Stimulated activated memory B cell treated with anti-CD40 and anti-IgM and Interleukin-4, amounts not matched to agents 10 μg/mL and 1 μg/mL and 100 μg/mL, for 72 hours (primary cell): ENCODE measurements at regions not wholly inside any gene's neighbourhood (a gene's known extent, or its start where the extent isn't known, plus 50 kb on each side); places are given as distances from the start of the nearest gene placed in this dataset.
A peak's percentile ranks its signal among the peaks of the same experiment; 100 is the strongest.

Experiments
- ATAC-seq: fragments of 150-1000 bp; cut with Tn5 transposase; 2 replicates; pipeline ENCODE4 v1.10.0; 2021
- H3K27ac Mint-ChIP-seq: one replicate; pipeline ENCODE4 v1.8.0; 2022; ENCODE audit warnings: mild to moderate bottlenecking, mixed read lengths
- H3K27me3 Mint-ChIP-seq: one replicate; pipeline ENCODE4 v1.8.0; 2022; ENCODE audit warnings: mixed read lengths
- H3K36me3 Mint-ChIP-seq: one replicate; pipeline ENCODE4 v1.8.0; 2022; ENCODE audit warnings: mixed read lengths
- H3K4me1 Mint-ChIP-seq: one replicate; pipeline ENCODE4 v1.8.0; 2022; ENCODE audit warnings: mixed read lengths
- H3K4me3 Mint-ChIP-seq: one replicate; pipeline ENCODE4 v1.8.0; 2022; ENCODE audit warnings: mild to moderate bottlenecking, moderate library complexity, mixed read lengths
- H3K9me3 Mint-ChIP-seq: one replicate; pipeline ENCODE4 v1.8.0; 2022; ENCODE audit warnings: mixed read lengths

DNA sequence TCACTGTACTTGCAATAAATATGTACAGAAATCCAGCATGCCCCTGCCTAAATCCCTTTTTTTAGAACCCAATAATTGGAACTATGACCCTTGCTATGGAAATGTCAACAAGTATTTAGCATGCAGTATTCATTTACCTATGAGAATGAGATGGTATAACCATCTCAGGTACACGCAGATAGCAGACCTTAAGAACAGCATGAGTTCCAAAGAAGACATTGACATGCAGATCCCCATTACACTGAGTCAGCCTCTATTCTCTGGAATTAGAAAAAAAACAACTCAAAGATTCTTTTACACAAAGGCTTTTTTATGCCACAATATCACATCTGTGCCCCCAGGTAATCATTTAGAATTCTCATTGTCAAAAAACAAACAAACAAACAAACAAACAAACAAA lies 325.6 kb upstream of the TLE4 start:
- Mint-ChIP-seq H3K4me1 (no peaks in the 10 kb centered on the region), H3K9me3 (peaks cover 3% of the 10 kb centered on the region), H3K36me3 (no peaks in the 10 kb centered on the region), H3K27ac (no peak overlapping the region), H3K4me3 (no peak overlapping the region), H3K27me3 (peaks cover 10% of the 10 kb centered on the region)
- ATAC-seq: no peak

DNA sequence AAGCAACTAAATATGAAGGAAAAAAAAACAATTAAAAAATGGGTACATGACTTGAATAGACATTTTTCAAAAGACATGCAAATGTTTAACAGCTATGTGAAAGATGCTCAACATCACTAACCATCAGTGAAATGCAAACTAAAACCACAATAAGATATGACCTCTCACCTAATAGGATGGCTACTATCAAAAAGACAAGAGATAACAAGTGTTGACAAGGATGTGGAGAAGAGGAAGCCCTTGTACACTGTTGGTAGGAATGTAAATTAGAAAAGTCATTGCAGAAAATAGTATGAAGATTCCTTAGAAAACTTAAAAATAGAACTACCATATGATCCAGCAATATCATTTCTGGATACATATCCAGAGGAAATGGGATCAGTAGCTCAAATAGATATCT lies 324.7 kb upstream of the TLE4 start:
- H3K27ac Mint-ChIP-seq: no peak overlapping the region
- peaks cover 10% of the 10 kb centered on the region for H3K27me3 Mint-ChIP-seq
- no peak overlapping the region for H3K4me3 Mint-ChIP-seq
- no peak for ATAC-seq
- no peaks in the 10 kb centered on the region for H3K36me3 Mint-ChIP-seq
- peaks cover 3% of the 10 kb centered on the region for H3K9me3 Mint-ChIP-seq
- H3K4me1 Mint-ChIP-seq: no peaks in the 10 kb centered on the region

DNA sequence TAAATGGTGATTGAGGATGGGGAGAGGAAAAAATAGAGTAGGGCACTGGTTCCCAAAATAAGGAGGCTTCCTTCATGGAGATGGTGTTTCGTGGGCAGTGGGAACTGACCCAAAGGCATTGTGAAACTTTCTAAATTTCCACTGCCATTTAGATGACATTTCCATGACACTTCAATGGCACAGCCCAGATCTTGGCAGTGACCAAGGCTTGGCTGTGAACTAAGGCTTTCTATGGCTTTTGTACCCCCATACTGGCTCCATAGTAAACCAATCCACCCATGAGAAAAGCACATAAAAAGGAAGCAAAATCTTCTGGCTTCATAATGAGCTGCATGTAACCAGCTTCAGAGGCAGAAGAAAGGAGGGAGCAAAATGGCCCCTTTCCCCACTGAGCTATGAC lies 321.0 kb upstream of the TLE4 start:
- no peak overlapping the region for H3K4me3 Mint-ChIP-seq
- no peaks in the 10 kb centered on the region for H3K36me3 Mint-ChIP-seq
- no peak for ATAC-seq
- no peaks in the 10 kb centered on the region for H3K27me3 Mint-ChIP-seq
- H3K9me3 Mint-ChIP-seq: peaks cover 5% of the 10 kb centered on the region
- no peaks in the 10 kb centered on the region for H3K4me1 Mint-ChIP-seq
- no peak overlapping the region for H3K27ac Mint-ChIP-seq

DNA sequence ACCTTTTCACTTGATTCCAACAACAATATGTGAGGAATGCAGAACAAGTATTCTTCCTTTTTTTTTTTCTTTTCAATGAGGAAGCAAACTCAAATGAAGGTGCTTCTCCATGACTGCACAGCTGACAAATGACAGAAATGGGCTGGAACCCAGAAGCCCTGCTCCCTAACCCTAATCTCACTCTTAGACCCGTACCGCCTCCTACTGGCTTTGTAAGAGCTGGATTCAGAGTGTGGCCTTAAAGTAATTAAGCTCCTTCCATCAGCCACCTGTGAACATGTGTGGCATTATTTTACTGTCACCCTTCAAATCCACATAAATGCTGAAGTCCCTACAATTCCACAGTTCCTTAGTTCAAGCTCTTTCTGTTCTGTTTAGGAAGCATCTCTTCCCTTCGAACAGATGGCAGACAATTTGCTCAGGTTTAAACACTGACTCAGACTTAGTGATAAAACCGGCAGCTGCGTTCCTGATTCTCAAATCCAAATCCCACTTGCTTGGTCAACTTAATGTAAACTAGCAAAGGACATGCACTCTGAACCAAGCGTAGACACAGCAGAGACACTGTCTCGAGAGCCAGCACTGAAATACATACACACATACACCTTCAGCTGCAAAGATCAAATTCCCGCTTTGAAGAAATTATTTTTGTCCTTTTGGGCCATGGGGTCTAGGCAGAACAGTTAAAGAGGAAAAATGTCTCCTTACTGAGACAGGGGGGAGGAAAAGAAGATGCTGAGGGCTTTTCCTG lies 316.7 kb upstream of the TLE4 start:
- H3K27me3 Mint-ChIP-seq: no peaks in the 10 kb centered on the region
- H3K36me3 Mint-ChIP-seq: no peaks in the 10 kb centered on the region
- no peak for ATAC-seq
- peaks cover 2% of the 10 kb centered on the region for H3K9me3 Mint-ChIP-seq
- H3K4me3 Mint-ChIP-seq: no peak overlapping the region
- no peak overlapping the region for H3K27ac Mint-ChIP-seq
- H3K4me1 Mint-ChIP-seq: no peaks in the 10 kb centered on the region

DNA sequence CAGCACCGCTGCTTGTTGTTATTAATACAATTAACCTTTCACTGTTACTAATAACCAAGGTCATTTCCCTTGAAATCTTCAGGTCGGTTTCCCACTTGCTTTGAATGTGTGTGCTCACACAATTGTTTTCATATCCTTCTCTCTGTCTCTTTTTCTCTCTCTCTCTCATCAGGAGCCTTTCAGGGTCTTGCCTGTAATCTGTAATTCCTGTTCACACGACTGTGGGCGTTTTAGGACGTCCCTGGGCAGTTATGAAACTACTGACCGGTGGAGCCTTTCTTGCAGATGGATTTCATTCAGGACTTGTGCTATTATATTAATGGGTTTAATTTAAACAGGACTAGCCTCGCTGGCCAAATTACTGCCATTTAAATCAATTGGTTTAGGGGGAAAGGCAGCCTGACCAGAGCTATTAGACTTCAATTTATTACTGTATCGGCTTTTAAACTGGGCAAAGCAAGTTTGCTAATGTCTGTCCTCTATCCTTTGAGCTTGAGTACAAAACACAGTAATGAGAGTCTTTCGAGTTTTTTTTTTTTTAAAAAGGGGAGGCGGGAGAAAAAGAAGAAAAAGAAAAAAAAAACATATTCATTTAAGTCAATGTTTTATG lies 316.0 kb upstream of the TLE4 start:
- Mint-ChIP-seq H3K36me3 (no peaks in the 10 kb centered on the region), H3K27me3 (no peaks in the 10 kb centered on the region), H3K4me1 (no peaks in the 10 kb centered on the region), H3K9me3 (peaks cover 2% of the 10 kb centered on the region), H3K4me3 (no peak overlapping the region), H3K27ac (no peak overlapping the region)
- no peak for ATAC-seq

DNA sequence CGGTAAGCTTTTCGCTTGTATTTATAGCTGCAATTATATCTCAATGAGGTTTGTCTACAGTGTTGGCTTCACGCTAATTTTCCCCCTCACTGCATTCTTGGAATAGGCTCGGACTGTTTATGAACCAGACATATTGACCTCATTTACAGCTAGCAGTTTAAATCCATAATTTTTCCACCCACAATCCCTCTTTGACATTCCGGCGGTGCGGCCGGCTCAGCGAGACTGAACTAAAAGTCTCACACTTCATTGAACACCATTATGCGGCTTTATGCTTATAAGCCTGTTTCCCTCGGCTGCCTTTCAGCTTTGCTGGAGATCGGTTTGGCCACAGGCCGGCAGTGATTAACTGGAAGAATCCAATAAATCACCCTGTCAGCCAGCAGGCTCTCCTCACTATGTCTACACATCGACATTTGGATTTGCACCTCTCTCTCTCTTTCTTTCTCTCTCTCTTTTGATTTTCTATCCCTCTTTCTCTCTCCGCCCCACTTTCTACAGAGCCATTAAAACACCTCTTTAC lies 315.0 kb upstream of the TLE4 start:
- peaks cover 2% of the 10 kb centered on the region for H3K9me3 Mint-ChIP-seq
- no peaks in the 10 kb centered on the region for H3K27me3 Mint-ChIP-seq
- no peaks in the 10 kb centered on the region for H3K36me3 Mint-ChIP-seq
- H3K4me3 Mint-ChIP-seq: no peak overlapping the region
- no peaks in the 10 kb centered on the region for H3K4me1 Mint-ChIP-seq
- no peak overlapping the region for H3K27ac Mint-ChIP-seq
- ATAC-seq: no peak

DNA sequence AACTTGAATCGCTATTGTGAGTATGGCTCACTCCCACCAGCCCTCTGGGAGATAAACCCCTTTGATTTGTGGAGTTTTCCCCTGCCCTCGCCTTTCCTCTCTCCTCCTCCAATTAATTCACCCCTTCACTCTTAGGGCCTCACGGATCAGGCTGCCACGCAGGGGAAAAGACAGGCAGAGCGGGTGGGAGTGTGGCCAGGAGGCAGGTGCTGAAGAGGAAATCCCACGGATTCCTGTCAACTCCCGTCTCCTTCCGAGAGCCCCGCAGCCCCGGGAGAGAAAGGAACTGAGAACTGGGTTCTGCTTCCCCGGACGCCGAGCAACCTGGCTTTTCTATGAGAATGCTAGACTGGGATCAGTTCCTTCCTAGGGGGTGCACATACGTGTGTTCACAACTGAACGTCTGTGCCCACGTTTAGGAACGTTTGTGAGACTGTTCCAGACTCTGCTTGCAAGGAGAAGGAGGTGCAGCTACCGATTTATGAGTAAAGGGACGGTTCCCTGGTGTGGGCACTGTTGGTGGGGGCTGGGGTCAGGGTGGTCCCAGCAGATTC lies 314.5 kb upstream of the TLE4 start:
- no peaks in the 10 kb centered on the region for H3K4me1 Mint-ChIP-seq
- H3K27ac Mint-ChIP-seq: no peak overlapping the region
- no peaks in the 10 kb centered on the region for H3K36me3 Mint-ChIP-seq
- H3K27me3 Mint-ChIP-seq: no peaks in the 10 kb centered on the region
- no peak for ATAC-seq
- peaks cover 2% of the 10 kb centered on the region for H3K9me3 Mint-ChIP-seq
- H3K4me3 Mint-ChIP-seq: no peak overlapping the region

DNA sequence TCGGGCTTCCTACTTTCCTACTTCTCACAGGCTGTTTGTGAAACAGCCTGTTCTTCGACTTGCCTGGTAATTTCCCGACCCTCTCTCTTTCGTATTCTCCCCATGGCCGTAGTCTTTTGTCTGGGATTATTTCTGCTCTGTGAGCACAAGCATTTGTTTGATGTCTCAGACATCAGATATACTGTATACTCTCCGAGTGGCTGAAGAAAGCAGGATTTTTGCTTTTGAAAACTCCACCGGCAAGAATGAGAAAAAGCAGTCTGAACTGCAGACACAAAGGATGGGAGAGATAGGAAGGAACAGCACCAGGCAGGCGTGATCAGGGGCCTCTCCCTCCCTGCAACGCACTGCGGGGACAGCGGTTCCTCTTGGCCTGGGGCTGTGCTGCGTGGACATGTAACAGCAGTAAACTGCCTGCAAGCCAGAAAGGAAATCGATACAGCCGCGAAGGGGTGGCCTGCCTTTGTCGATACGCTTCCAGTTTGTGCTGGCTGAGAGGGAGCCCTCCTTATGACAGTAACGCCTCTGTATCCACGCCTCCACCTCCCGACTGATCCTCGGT lies 313.9 kb upstream of the TLE4 start:
- no peak overlapping the region for H3K4me3 Mint-ChIP-seq
- no peaks in the 10 kb centered on the region for H3K4me1 Mint-ChIP-seq
- H3K36me3 Mint-ChIP-seq: no peaks in the 10 kb centered on the region
- H3K27me3 Mint-ChIP-seq: no peaks in the 10 kb centered on the region
- H3K9me3 Mint-ChIP-seq: peaks cover 3% of the 10 kb centered on the region
- H3K27ac Mint-ChIP-seq: no peak overlapping the region
- ATAC-seq: no peak

DNA sequence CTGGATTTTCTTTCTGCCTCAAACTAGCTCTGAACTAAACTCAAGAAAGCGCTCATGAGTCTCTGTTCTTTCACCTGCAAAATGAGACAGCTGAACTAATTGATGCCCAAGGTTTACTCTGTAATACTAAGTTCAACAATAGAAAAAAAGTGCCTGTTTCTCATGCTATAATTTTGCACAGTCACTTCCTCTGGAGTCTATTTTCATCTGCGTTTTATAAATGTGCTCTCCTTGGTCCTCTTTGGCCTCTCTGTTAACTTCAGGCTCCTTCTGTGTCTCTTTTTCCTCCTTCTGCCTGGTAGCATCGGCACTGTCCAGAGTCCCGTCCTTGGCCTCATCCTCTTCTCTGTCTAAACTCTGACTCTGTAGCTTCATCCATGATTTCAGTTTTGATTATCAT lies 311.9 kb upstream of the TLE4 start:
- Mint-ChIP-seq H3K4me3 (no peak overlapping the region), H3K36me3 (no peaks in the 10 kb centered on the region), H3K27ac (no peak overlapping the region), H3K27me3 (no peaks in the 10 kb centered on the region), H3K9me3 (peaks cover 6% of the 10 kb centered on the region), H3K4me1 (no peaks in the 10 kb centered on the region)
- no peak for ATAC-seq

DNA sequence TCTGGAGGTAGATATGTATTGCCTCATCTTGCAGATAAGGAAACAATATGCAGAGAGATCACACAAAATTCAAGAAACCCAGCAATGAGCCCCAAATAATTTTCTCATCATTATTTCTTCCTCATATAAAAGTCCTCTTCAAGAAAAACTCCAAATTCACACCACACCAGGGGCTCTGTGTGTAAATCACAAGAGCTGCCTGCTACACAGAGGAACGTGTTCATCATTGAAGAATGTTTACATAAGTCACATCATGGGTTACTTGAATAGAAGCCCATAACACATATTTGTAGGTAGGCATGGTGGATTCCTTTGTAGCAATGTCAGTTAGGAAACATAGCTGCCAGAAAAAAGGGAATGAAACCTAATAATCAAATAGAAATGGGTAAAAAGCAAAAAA lies 308.1 kb upstream of the TLE4 start:
- H3K27ac Mint-ChIP-seq: no peak overlapping the region
- H3K4me1 Mint-ChIP-seq: no peaks in the 10 kb centered on the region
- no peak for ATAC-seq
- H3K27me3 Mint-ChIP-seq: no peaks in the 10 kb centered on the region
- H3K4me3 Mint-ChIP-seq: no peak overlapping the region
- no peaks in the 10 kb centered on the region for H3K36me3 Mint-ChIP-seq
- H3K9me3 Mint-ChIP-seq: peaks cover 6% of the 10 kb centered on the region

DNA sequence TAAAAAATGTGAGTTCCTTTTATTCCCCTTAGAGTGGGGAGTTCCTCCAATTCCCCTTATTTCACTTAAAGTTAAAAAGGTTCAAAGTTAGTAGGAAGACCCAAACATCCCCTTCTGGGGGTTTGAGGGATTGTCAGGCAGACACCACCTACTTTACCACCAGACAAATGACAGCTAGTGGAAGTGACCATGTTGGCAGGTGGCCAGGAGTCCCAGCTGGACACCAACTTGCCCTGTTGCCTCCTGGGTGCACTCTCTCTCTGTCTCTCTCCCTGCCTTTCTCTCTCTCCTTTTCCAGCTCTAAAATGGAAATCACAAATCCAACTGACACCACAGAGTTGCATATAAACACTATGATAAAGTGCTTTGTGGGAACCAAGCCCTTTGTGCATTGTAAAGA lies 307.7 kb upstream of the TLE4 start:
- no peaks in the 10 kb centered on the region for H3K36me3 Mint-ChIP-seq
- no peaks in the 10 kb centered on the region for H3K27me3 Mint-ChIP-seq
- H3K4me1 Mint-ChIP-seq: no peaks in the 10 kb centered on the region
- H3K27ac Mint-ChIP-seq: no peak overlapping the region
- no peak for ATAC-seq
- peaks cover 6% of the 10 kb centered on the region for H3K9me3 Mint-ChIP-seq
- H3K4me3 Mint-ChIP-seq: no peak overlapping the region

DNA sequence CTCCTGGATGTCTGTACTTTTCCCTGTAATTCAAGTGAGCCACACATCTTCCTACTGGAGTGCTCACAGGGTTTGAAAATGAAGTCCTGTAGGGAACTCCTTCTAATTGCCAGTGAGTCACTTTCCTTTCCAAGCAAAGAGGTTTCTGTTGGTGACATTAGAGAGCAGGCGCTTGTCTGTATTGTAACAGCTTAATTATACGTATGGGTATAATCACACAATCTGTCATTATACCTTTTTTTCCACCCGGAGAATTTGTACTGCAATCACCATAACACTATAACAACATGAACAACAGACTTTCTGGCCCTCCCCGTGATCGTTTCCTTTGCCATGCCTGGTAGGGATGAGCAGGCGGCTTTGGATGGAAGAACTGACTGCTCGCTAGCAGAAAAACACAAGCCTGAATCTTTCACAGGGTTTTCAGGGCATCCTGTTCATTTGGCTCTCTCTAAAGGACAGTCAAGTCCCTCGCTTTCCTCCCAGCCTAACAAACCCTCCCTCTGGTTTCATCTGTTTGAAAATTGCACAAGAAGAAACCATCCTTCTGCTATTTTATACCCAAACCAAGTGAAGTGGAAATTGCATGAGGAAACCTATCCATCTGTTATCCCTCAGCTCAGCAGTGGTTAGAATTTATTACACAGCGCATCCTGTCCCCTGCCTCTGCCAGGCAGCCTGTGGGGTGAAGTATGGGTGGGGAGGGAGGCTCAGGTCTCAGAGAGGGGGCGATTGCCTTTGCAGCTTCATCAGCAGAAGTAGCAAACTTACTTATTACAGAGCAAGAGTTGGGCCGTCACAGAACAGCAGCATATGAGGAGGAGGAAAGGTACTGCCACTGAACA lies 307.0 kb upstream of the TLE4 start:
- no peak overlapping the region for H3K27ac Mint-ChIP-seq
- H3K27me3 Mint-ChIP-seq: no peaks in the 10 kb centered on the region
- H3K9me3 Mint-ChIP-seq: peaks cover 6% of the 10 kb centered on the region
- no peaks in the 10 kb centered on the region for H3K36me3 Mint-ChIP-seq
- no peaks in the 10 kb centered on the region for H3K4me1 Mint-ChIP-seq
- no peak overlapping the region for H3K4me3 Mint-ChIP-seq
- peak; percentile 21 for ATAC-seq

DNA sequence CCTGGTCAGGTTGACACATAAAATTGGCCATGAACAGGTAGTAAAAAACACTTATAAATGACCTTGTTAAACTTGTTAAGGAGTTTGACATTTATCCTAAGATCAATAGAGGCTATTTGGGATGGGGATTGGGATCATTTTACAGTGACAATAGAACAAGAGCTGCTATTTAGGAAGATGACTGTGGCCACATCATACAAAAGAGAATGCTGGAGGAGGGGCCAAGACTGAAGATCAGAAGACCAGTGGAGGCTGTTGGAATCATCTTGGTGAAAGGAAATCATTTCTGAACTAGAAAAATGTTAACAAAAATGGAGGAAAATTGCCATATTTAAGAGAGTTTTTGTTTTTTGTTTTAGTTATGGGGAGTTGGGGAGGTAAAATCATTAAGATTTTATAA lies 304.8 kb upstream of the TLE4 start:
- Mint-ChIP-seq H3K27me3 (no peaks in the 10 kb centered on the region), H3K4me3 (no peak overlapping the region), H3K27ac (no peak overlapping the region), H3K36me3 (no peaks in the 10 kb centered on the region), H3K9me3 (peaks cover 6% of the 10 kb centered on the region), H3K4me1 (no peaks in the 10 kb centered on the region)
- no peak for ATAC-seq

DNA sequence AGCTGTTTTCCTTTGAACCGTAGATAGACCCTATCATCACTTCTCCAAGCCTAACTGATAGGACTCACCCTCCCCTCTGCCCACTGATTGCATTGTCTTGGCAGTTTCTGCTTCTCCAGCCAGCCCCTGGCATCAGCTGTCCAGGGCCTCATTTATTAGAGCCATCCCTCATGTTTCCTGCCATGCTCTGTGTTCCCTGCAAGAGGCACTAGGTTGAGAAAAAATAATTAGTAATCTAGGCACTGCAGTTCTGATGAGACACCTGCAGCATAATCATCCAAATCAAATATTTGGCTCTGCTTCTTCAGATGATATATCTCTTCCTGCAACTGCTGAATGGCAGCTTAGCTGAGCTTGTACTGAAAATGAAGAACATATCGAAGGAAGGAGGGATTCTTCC lies 303.0 kb upstream of the TLE4 start:
- Mint-ChIP-seq H3K36me3 (no peaks in the 10 kb centered on the region), H3K4me3 (no peak overlapping the region), H3K4me1 (no peaks in the 10 kb centered on the region), H3K27ac (no peak overlapping the region), H3K9me3 (peaks cover 5% of the 10 kb centered on the region), H3K27me3 (no peaks in the 10 kb centered on the region)
- no peak for ATAC-seq

DNA sequence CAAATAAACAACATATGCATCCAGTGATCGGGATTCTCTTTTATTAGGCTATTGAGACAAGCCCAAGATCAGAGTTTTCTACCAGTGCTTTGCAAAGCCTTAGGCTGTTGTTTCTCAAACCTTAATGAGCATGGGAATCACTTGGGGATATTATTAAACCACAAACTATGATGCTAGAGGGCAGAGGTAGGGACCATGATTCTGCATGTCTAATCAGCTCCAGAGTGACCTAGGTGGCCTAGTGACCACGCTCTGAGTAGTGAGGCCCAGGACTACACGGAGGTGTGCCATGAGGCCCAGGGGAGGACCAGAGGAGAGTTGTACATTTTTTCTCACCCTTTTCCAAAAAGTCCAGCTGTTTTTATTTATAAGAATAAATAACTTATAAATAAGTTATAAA lies 298.5 kb upstream of the TLE4 start:
- no peak overlapping the region for H3K27ac Mint-ChIP-seq
- H3K4me1 Mint-ChIP-seq: no peaks in the 10 kb centered on the region
- no peak overlapping the region for H3K4me3 Mint-ChIP-seq
- H3K36me3 Mint-ChIP-seq: no peaks in the 10 kb centered on the region
- peaks cover 5% of the 10 kb centered on the region for H3K9me3 Mint-ChIP-seq
- no peaks in the 10 kb centered on the region for H3K27me3 Mint-ChIP-seq
- ATAC-seq: no peak
